GM19468 (cell line): ENCODE measurements at regions not wholly inside any gene's neighbourhood (a gene's known extent, or its start where the extent isn't known, plus 50 kb on each side); places are given as distances from the start of the nearest gene placed in this dataset.

ENCODE experiments used
- ATAC-seq: cut with Tn5 transposase; IDR thresholded peaks from one replicate; pipeline ENCODE4 v1.9.1; 2021; ENCODE audit warnings: mild to moderate bottlenecking, moderate library complexity, moderate number of reproducible peaks; ENCODE audit not compliant: unreplicated experiment; ENCODE audit errors: extremely low read depth

GRCh38 chr4:36775544-36775943, 469.0 kb upstream of the NWD2 start:
- ATAC-seq, result no peak

- ATAC-seq, result no peak
These were observed 464.9 kb upstream of the NWD2 start for GRCh38 chr4:36779601-36780000.

GRCh38 chr4:36785973-36786372, 458.6 kb upstream of the NWD2 start:
- no peak for ATAC-seq

GRCh38 chr4:36786519-36786918, 458.0 kb upstream of the NWD2 start:
- ATAC-seq, result no peak

DNA sequence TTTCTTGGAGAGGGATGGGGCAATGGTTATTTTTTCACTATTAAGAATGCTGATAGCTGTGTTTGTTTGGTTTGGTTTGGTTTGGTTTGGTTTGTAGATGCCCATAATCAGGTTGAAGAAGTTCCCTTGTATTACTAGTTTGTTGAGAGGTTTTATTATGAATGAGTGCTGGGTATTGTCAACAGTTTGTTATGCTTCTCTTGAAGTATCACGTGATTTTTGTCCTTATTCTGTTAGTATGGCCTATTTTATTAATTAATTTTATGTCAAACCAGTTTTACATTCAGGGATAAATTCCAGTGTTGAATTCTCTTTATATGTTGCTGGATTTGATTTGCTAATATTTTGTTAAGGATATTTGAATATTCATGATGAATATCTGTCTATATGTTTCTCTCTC, 449.8 kb upstream of the NWD2 start:
- ATAC-seq, result no peak

DNA sequence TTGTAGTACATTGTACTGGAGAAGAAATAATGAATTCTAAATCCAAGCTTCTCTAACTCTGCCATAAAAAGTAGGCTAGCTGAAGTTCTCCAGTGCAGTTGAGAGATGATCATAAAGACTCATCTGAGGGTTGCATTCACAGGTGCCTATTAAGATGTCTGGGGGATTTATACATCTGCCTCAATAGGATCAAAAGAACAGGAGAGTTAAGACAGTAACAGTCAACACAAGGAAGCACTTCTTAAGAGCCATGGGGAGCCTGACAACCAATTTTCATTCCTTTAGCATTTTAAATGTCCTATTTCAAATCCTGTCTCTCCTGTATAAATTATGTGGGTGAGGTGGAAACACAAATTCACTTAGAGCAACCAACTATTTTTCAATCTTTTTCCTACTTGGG, 432.4 kb upstream of the NWD2 start:
- no peak for ATAC-seq

DNA sequence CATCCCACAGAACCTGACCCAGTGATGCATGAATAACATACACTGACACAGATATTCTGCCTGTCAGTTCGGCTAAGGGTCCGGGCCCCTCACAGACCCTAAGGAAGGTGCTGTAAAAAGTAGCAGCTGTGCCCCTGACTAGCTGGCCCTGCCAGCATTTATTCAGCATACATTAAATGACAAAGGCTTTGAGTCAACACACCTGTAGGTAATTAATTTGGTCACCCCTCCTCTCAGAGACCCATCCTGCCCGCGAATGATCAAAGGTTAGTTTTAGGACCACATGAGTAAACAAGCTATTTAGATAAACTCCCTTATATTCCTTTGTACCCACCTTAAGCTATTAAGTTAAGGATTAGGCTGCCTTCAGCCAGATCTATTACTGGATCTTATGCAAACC, 429.0 kb upstream of the NWD2 start:
- no peak for ATAC-seq

GRCh38 chr4:36823199-36823967, 421.2 kb upstream of the NWD2 start:
- ATAC-seq, result no peak

DNA sequence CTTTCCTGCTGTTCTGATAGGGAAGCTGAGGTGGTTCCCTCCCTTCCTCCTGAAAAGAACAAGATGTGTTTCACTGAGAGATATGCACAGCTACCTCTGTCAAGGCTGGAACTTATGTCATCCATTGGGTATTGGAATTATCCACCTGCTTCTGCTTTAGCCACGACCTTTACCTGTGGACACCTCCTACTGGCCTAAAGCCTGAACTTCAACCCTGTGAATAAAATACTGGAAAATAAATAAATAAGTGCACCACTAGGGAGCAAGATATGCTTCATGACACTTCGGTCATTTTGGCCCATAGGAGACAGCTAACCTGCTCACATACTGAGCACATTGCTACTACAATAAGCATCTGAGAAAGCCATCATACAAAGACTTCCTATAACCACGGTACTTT, 419.9 kb upstream of the NWD2 start:
- ATAC-seq, result no peak

DNA sequence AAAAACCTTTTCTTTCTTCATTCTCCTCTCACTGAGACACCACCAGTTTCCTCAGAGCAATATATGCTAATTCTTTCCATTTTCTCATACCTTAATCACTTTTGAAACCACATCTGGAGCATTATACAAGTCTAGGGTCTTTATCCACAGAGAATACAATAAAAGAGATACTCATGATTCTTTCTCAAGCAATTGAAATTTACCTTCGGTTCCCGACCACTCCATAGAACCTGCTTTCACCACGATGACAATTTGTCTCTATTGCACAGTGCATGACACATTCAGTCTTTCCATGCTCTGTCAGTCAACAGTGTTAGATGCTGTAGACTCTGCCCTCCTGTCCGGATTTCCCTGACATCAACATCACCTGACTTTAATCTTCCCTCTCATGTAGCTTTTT, 409.3 kb upstream of the NWD2 start:
- no peak for ATAC-seq

- ATAC-seq, result no peak
These were observed 402.8 kb upstream of the NWD2 start for GRCh38 chr4:36841583-36842326.

DNA sequence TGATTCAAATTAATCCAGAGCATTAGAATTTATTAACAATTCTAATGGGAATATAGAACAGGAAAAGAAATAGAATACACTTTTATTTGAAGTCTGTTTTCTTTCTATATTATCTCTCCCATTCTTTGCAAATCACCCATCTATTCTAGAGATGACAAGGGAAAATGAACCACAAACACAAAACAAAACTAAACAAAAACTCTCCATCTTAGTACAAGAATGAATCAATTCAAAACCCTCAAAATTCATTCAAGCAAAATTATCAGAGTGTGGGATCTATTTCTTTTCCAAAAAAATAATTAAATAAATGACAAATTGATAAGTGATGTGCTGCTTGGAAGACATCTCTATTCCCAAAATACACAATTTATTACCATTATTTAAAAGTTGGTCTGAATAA, 400.1 kb upstream of the NWD2 start:
- no peak for ATAC-seq

- ATAC-seq, result no peak
These were observed 391.7 kb upstream of the NWD2 start for GRCh38 chr4:36852856-36853255.

DNA sequence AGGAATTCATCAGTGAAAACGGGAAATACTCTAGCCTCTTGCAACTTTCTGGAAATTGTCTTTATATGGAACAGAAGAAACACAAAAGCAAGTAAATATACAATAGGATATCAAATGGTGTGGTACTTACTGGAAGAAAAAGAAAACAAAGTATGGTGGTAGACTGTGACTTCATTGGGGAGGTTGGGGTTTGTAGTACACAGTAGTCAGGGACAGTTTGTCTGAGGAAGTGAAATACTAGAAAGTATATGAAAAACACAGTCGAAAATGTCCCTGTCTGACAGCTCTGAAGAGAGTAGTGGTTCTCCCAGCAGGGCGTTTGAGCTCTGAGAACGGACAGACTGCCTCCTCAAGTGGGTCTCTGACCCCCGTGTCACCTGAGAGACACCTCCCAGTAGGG, 390.0 kb upstream of the NWD2 start:
- ATAC-seq, result no peak

- ATAC-seq, result no peak
These were observed 380.9 kb upstream of the NWD2 start for GRCh38 chr4:36863601-36864000.

- no peak for ATAC-seq
These were observed 374.4 kb upstream of the NWD2 start for GRCh38 chr4:36870121-36870520.

- no peak for ATAC-seq
These were observed 371.9 kb upstream of the NWD2 start for GRCh38 chr4:36872679-36873078.

GRCh38 chr4:36884151-36884550, 360.4 kb upstream of the NWD2 start:
- ATAC-seq, result no peak

DNA sequence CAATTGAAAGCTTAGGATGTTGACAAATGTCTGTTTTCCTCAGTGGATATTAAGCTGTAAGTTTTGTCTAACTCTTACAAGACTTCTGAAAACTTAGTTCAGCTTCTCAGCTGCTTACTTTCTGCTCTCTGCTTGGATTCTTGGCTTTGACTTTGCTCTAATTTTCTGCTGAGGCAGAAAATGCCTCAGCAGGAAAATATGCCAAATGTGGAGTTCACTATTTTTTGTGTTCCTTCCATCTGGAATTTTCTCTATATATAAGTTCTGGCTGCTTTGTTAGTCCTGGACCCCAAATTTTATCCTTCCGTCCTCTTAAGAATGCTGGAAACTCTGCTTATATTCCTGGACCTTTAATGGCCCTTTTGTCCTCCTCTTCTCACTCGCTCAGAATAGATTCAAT, 352.6 kb upstream of the NWD2 start:
- no peak for ATAC-seq

DNA sequence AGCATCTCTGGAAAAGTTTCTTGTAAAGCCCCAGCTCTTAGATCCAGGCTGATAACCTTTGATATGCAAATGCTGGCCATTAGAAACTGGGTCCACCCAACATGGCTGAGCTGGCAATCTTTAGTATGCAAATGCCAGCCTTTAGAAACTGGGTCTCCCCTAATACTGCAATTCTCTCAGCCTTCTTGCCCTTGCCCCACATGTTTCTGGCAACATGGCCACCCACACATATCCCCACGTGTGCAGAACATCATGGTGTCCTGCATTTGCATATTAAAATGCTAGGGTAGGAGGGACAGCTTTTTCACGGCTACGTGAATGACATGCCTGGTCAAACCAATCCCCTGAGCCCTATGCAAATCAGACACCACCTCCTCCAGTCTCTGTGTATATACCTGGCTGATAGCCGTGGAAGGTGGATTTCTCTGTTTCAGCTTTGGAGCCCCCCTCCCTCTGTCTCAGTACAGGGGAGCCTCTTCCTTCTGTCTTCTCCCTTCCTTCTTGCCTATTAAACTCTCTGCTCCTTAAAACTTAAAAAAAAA, 344.0 kb upstream of the NWD2 start:
- ATAC-seq, result no peak

DNA sequence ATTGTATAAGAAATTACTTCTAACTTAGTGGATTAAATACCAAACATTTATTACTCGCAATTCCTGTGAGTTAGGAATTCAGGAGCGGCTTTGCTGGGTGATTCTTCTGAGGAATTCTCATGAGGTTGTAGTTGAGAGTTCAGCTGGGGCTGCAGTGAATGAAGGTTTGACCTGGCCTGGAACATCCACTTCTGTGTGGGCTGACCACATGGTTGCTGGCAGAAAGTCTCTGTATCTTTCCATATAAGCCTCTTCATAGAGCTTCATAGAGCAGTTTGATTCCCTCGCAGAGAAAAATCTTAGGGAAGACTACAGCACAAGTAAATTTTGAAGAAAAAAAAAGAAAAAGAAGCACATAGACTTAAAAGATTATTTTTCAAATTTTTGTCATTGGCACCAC, 339.7 kb upstream of the NWD2 start:
- no peak for ATAC-seq

- no peak for ATAC-seq
These were observed 330.4 kb upstream of the NWD2 start for GRCh38 chr4:36914106-36914505.
